ENCODE measurements at regions not wholly inside any gene's neighbourhood (a gene's known extent, or its start where the extent isn't known, plus 50 kb on each side); places are given as distances from the start of the nearest gene placed in this dataset.

- TF ChIP-seq CTCF (conservative IDR thresholded peaks at IDR 0.05 in 1 of 2, IDR thresholded peaks at IDR 0.05 in 1 of 2; ENCODE audit: extremely low read depth in 1 of 2, insufficient read depth in 1 of 2, low read depth in 1 of 2, low read length in 2 of 2): no peak
- no peak for TF ChIP-seq EZH2 (IDR thresholded peaks at IDR 0.05; ENCODE audit: borderline replicate concordance, low read length)
Measured at GRCh38 chr4:123546573-123547060, 150.0 kb downstream of the SPRY1 start.
